PC-3 (cell line): ENCODE measurements at regions not wholly inside any gene's neighbourhood (a gene's known extent, or its start where the extent isn't known, plus 50 kb on each side); places are given as distances from the start of the nearest gene placed in this dataset.

ENCODE experiments used
- ATAC-seq: fragments of 200-7000 bp; cut with Tn5 transposase; 2 replicates; pipeline ENCODE4 v1.9.1; 2020; ENCODE audit warnings: mild to moderate bottlenecking, moderate library complexity
- BruUV-seq: library from RNA; stranded (reverse); fragments of 400-500 nt; replicated peaks from 2 replicates; lab custom pipeline; 2021; lab: Mats Ljungman, UMichigan
- CTCF ChIA-PET: fragments of 300-600 bp; sonication (Branson Sonifier 250); formaldehyde crosslinking; loops from one replicate; lab custom pipeline; 2022; ENCODE audit warnings: antibody characterized with exemption; lab: Charles Lee
- POLR2A ChIA-PET: fragments of 300-600 bp; sonication (Branson Sonifier 250); formaldehyde crosslinking; loops from one replicate; lab custom pipeline; 2022; ENCODE audit warnings: antibody characterized with exemption; ENCODE audit not compliant: unreplicated experiment; lab: Charles Lee
- DNase-seq: peaks from one replicate; pipeline ENCODE4 v3.0.0-alpha.2; 2015
- H2AFZ ChIP-seq: fragments of 300-600 bp; sonication (generic); 2 replicates; pipeline ENCODE4 v1.6.0; 2016; ENCODE audit warnings: antibody characterized with exemption, low read length
- H3F3A ChIP-seq: fragments of 300-600 bp; sonication (generic); one replicate; pipeline ENCODE4 v1.6.0; 2017; ENCODE audit warnings: antibody characterized with exemption, low read length, control low read depth, mild to moderate bottlenecking; ENCODE audit not compliant: unreplicated experiment
- H3K27ac ChIP-seq: fragments of 300-600 bp; sonication (generic); 2 replicates; pipeline ENCODE4 v1.5.1; 2016; ENCODE audit warnings: mild to moderate bottlenecking, low read length
- H3K27me3 ChIP-seq: fragments of 300-600 bp; sonication (generic); 2 replicates; pipeline ENCODE4 v1.6.1; 2016; ENCODE audit warnings: low read length, mixed read lengths
- H3K36me3 ChIP-seq: fragments of 300-600 bp; sonication (generic); 2 replicates; pipeline ENCODE4 v1.6.1; 2016; ENCODE audit warnings: low read depth, mixed run types, low read length, mixed read lengths
- H3K4me1 ChIP-seq: fragments of 300-600 bp; sonication (generic); 2 replicates; pipeline ENCODE4 v1.5.1; 2016; ENCODE audit warnings: low read length; ENCODE audit not compliant: insufficient read depth
- H3K4me2 ChIP-seq: fragments of 300-600 bp; sonication (generic); 2 replicates; pipeline ENCODE4 v1.6.0; 2016; ENCODE audit warnings: low read length
- H3K4me3 ChIP-seq: fragments of 300-600 bp; sonication (generic); 2 replicates; pipeline ENCODE4 v1.5.1; 2016; ENCODE audit warnings: mild to moderate bottlenecking, low read length, mixed read lengths
- H3K79me2 ChIP-seq: fragments of 300-600 bp; sonication (generic); 2 replicates; pipeline ENCODE4 v1.6.1; 2017; ENCODE audit warnings: low read length, mixed read lengths
- H3K9ac ChIP-seq: fragments of 300-600 bp; sonication (generic); 2 replicates; pipeline ENCODE4 v1.6.0; 2016; ENCODE audit warnings: mild to moderate bottlenecking, low read length
- H3K9me2 ChIP-seq: fragments of 300-600 bp; sonication (generic); replicated peaks from 2 replicates; pipeline ENCODE4 v1.6.1; 2016; ENCODE audit warnings: mixed run types, low read length, mixed read lengths
- H3K9me3 ChIP-seq: fragments of 300-600 bp; sonication (generic); 2 replicates; pipeline ENCODE4 v1.6.1; 2016; ENCODE audit warnings: low read length, mixed read lengths
- H4K20me1 ChIP-seq: fragments of 300-600 bp; sonication (generic); 2 replicates; pipeline ENCODE4 v1.6.1; 2016; ENCODE audit warnings: low read length, mixed read lengths
- EZH2 ChIP-seq: fragments of 300-600 bp; sonication (generic); IDR thresholded peaks from one replicate; pipeline ENCODE4 v1.6.1; 2017; ENCODE audit warnings: antibody characterized with exemption, mild to moderate bottlenecking, low read length; ENCODE audit not compliant: unreplicated experiment
- EZH2phosphoT487 ChIP-seq: fragments of 300-600 bp; sonication (generic); IDR thresholded peaks from 2 replicates; pipeline ENCODE4 v1.6.1; 2018; ENCODE audit warnings: mild to moderate bottlenecking, antibody characterized with exemption, low read length, borderline replicate concordance
- intact Hi-C: fragments of 100-400 bp; cut with micrococcal nuclease; formaldehyde crosslinking; loops from 2 replicates; pipeline ENCODE4 v1.9.0; 2023
- TF ChIP-seq, protein P1 (sequence below): fragments of 300-600 bp; sonication (generic); conservative IDR thresholded peaks from 2 replicates; pipeline ENCODE4 v1.5.1; 2017; ENCODE audit warnings: antibody characterized with exemption, low read depth, mild to moderate bottlenecking, low read length

DNA sequence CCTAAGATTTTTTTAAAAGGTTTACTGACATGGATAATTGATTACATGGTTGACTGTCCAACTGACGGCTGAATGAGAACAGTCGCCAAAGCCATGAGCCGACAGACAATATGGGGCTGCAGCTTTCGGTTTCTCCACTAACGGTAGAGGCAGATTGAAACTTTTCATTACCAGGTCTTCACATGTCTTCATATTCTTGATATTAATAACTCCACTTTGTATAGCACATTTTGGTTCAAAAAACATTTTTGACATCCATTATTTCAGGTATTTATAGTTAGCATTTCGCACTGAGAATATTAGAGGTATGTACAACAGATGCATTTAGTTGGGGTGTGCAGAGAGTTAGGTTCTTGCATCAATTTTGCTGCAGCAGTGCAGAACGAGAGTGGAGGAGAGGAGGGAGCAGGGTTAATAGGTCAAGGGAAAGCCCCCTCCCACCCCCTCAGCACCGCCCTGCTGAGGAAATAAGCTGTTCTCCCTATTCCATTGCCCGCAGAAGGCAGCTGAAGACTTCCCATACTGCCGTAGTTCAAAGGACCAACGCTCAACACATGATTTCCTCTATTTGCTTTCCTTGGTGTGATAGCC, 73.6 kb upstream of the ADTRP start:
- Histone ChIP-seq H3F3A (no peaks in the 10 kb centered on the region), H3K9me2 (no peaks in the 10 kb centered on the region), H3K4me3 (no peak overlapping the region), H3K36me3 (no peaks in the 10 kb centered on the region), H3K9ac (no peak overlapping the region), H3K4me2 (no peak overlapping the region), H2AFZ (no peak overlapping the region), H3K4me1 (peaks cover 9% of the 10 kb centered on the region; the same call in 1 of the 2 replicates), H4K20me1 (no peaks in the 10 kb centered on the region), H3K79me2 (no peaks in the 10 kb centered on the region), H3K9me3 (no peaks in the 10 kb centered on the region), H3K27ac (no peak overlapping the region), H3K27me3 (no peaks in the 10 kb centered on the region)
- intact Hi-C loops = loop anchor here (10.0 kb wide), 1 partner anchor 147 kb away; no protein-coding TSS in a partner anchor
- no peak for ATAC-seq
- no peak for DNase-seq
- CTCF ChIA-PET = no interaction called here
- BruUV-seq = no TSS peak
- POLR2A ChIA-PET = no interaction called here
- TF ChIP-seq EZH2 = no peak
- TF ChIP-seq EZH2phosphoT487 = no peak
- TF ChIP-seq, protein P1, sequence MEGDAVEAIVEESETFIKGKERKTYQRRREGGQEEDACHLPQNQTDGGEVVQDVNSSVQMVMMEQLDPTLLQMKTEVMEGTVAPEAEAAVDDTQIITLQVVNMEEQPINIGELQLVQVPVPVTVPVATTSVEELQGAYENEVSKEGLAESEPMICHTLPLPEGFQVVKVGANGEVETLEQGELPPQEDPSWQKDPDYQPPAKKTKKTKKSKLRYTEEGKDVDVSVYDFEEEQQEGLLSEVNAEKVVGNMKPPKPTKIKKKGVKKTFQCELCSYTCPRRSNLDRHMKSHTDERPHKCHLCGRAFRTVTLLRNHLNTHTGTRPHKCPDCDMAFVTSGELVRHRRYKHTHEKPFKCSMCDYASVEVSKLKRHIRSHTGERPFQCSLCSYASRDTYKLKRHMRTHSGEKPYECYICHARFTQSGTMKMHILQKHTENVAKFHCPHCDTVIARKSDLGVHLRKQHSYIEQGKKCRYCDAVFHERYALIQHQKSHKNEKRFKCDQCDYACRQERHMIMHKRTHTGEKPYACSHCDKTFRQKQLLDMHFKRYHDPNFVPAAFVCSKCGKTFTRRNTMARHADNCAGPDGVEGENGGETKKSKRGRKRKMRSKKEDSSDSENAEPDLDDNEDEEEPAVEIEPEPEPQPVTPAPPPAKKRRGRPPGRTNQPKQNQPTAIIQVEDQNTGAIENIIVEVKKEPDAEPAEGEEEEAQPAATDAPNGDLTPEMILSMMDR = no peak

GRCh38 chr6:11851387-11851786, 72.8 kb upstream of the ADTRP start:
- Histone ChIP-seq H3K9me2 (no peaks in the 10 kb centered on the region), H4K20me1 (no peaks in the 10 kb centered on the region), H3K27me3 (no peaks in the 10 kb centered on the region), H3K9ac (no peak overlapping the region), H3F3A (no peaks in the 10 kb centered on the region), H3K9me3 (no peaks in the 10 kb centered on the region), H2AFZ (no peak overlapping the region), H3K27ac (no peak overlapping the region), H3K4me2 (no peak overlapping the region), H3K36me3 (no peaks in the 10 kb centered on the region), H3K4me1 (peaks cover 9% of the 10 kb centered on the region; the same call in 1 of the 2 replicates), H3K4me3 (no peak overlapping the region), H3K79me2 (no peaks in the 10 kb centered on the region)
- DNase-seq (peak; percentile 71), ATAC-seq (peak; percentile 59)
- intact Hi-C loops = loop anchor here (10.0 kb wide), 1 partner anchor 147 kb away; no protein-coding TSS in a partner anchor
- no TSS peak for BruUV-seq
- CTCF ChIA-PET = no interaction called here
- POLR2A ChIA-PET = no interaction called here
- TF ChIP-seq EZH2phosphoT487 (no peak), EZH2 (no peak)
- TF ChIP-seq, protein P1 = no peak
